Prostate gland (tissue), 2 donors: ENCODE measurements at regions not wholly inside any gene's neighbourhood (a gene's known extent, or its start where the extent isn't known, plus 50 kb on each side); places are given as distances from the start of the nearest gene placed in this dataset.

ENCODE experiments used
- POLR2A ChIP-seq: fragments of 450-650 bp; IDR thresholded peaks from one replicate; pipeline ENCODE4 v1.6.1; 2016; ENCODE audit warnings: antibody characterized with exemption, mild to moderate bottlenecking
- POLR2AphosphoS5 ChIP-seq: sonication (generic); formaldehyde crosslinking; IDR thresholded peaks from one replicate; pipeline ENCODE4 v1.6.1; 2017; ENCODE audit warnings: antibody characterized with exemption
- TF ChIP-seq, protein P1 (sequence below), 4 experiments: fragments of 200-600 bp in 2 of 4; fragments of 450-650 bp in 2 of 4; sonication (generic) in 2 of 4; IDR thresholded peaks; 1 replicate in 3 of 4; 2 replicates in 1 of 4; pipeline ENCODE4 v1.5.1; 2016 to 2019; ENCODE audit warnings: antibody characterized with exemption in 4 of 4, mild to moderate bottlenecking in 2 of 4, moderate library complexity in 2 of 4

DNA sequence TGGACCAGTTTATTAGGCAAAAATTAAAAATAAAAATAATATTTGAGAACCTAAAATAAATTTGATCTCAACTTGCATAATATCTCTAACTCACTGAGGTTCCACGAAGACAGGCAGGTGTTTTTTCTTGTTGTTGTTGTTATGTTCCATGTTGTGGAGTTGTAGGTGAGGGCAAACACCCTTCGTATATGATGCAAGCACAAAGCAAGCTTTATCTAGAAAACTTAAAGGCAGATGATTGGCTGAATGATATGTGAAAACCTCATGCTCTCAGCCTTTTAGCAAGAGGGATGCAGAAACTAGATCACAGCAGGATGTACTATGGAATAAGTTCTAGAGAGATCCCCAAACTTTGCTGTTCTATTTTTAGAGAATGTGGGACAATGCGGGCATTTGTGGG is 502.7 kb downstream of the ETNK1 start:
- TF ChIP-seq, protein P1, sequence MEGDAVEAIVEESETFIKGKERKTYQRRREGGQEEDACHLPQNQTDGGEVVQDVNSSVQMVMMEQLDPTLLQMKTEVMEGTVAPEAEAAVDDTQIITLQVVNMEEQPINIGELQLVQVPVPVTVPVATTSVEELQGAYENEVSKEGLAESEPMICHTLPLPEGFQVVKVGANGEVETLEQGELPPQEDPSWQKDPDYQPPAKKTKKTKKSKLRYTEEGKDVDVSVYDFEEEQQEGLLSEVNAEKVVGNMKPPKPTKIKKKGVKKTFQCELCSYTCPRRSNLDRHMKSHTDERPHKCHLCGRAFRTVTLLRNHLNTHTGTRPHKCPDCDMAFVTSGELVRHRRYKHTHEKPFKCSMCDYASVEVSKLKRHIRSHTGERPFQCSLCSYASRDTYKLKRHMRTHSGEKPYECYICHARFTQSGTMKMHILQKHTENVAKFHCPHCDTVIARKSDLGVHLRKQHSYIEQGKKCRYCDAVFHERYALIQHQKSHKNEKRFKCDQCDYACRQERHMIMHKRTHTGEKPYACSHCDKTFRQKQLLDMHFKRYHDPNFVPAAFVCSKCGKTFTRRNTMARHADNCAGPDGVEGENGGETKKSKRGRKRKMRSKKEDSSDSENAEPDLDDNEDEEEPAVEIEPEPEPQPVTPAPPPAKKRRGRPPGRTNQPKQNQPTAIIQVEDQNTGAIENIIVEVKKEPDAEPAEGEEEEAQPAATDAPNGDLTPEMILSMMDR (IDR thresholded peaks at IDR 0.05) = no peak
- TF ChIP-seq POLR2AphosphoS5 (no peak), POLR2A (no peak)
